Spleen (tissue), 7 donors: ENCODE measurements at regions not wholly inside any gene's neighbourhood (a gene's known extent, or its start where the extent isn't known, plus 50 kb on each side); places are given as distances from the start of the nearest gene placed in this dataset.

Experiments used
- CTCF ChIP-seq, 11 experiments: fragments of 200-600 bp in 7 of 11; fragments of 450-650 bp in 4 of 11; sonication (generic) in 4 of 11; IDR thresholded peaks in 8 of 11; conservative IDR thresholded peaks in 3 of 11; 1 replicate in 7 of 11; 2 replicates in 4 of 11; pipeline versions ENCODE4 v1.4.0 to v1.8.0; 2016 to 2021; ENCODE audit warnings: antibody characterized with exemption in 11 of 11, inconsistent platforms in 4 of 11, mild to moderate bottlenecking in 1 of 11
- POLR2A ChIP-seq, 3 donors: fragments of 450-650 bp; IDR thresholded peaks; one replicate each; pipeline ENCODE4 v1.5.1; 2017; ENCODE audit warnings: antibody characterized with exemption in 3 of 3, mild to moderate bottlenecking in 1 of 3
- POLR2AphosphoS5 ChIP-seq, 3 donors: sonication (generic); formaldehyde crosslinking; IDR thresholded peaks; one replicate each; pipeline ENCODE4 v1.5.1; 2017; ENCODE audit warnings: antibody characterized with exemption in 3 of 3
- donor health status: DM: no; HTN: no; CAD: no; lungs with moderate emphysema.
- donor health status: DM: no; HTN: no; CAD: no.
- donor health status: DM: no; HTN: no; CAD: no.

- no peak for TF ChIP-seq CTCF (IDR thresholded peaks at IDR 0.05 in 8 of 11, conservative IDR thresholded peaks at IDR 0.05 in 3 of 11)
- TF ChIP-seq POLR2A (IDR thresholded peaks at IDR 0.05) = no peak
- TF ChIP-seq POLR2AphosphoS5 (IDR thresholded peaks at IDR 0.05) = no peak
Measured at GRCh38 chr14:53786045-53786444, 170.6 kb downstream of the BMP4 start.
